Upper lobe of left lung (tissue), 6 donors: ENCODE measurements at regions not wholly inside any gene's neighbourhood (a gene's known extent, or its start where the extent isn't known, plus 50 kb on each side); places are given as distances from the start of the nearest gene placed in this dataset.
A peak's percentile ranks its signal among the peaks of the same experiment; 100 is the strongest.

Experiments used
- ATAC-seq, 2 donors: fragments of 200-7000 bp; cut with Tn5 transposase; one replicate each; pipeline ENCODE4 v1.9.1; 2022; ENCODE audit warnings: mild to moderate bottlenecking in 2 of 2, moderate library complexity in 2 of 2; ENCODE audit not compliant: low FRiP score in 2 of 2
- DNase-seq, 2 donors: peaks; one replicate each; pipeline ENCODE4 v3.0.0-alpha.2; 2019 to 2020
- H3K27ac ChIP-seq, 4 donors: fragments of 200-600 bp; sonication (generic); one replicate each; pipeline ENCODE4 v1.5.1; 2016 to 2019
- H3K27me3 ChIP-seq, 4 donors: fragments of 200-600 bp; sonication (generic); one replicate each; pipeline ENCODE4 v1.5.1; 2017 to 2019
- H3K36me3 ChIP-seq, 4 donors: fragments of 200-600 bp; sonication (generic); one replicate each; pipeline ENCODE4 v1.5.1; 2016 to 2019
- H3K4me1 ChIP-seq, 4 donors: fragments of 200-600 bp; sonication (generic); one replicate each; pipeline ENCODE4 v1.5.1; 2018 to 2019
- H3K4me3 ChIP-seq, 4 donors: fragments of 200-600 bp; sonication (generic); one replicate each; pipeline ENCODE4 v1.5.1; 2017 to 2019; ENCODE audit warnings: mild to moderate bottlenecking in 2 of 4, moderate library complexity in 1 of 4
- H3K9me3 ChIP-seq, 4 donors: fragments of 200-600 bp; sonication (generic); one replicate each; pipeline ENCODE4 v1.5.1; 2018 to 2019
- EP300 ChIP-seq, 4 donors: sonication (generic); formaldehyde crosslinking; IDR thresholded peaks; one replicate each; pipeline ENCODE4 v1.5.1; 2017; ENCODE audit warnings: antibody characterized with exemption in 4 of 4, control low read depth in 2 of 4
- POLR2A ChIP-seq, 4 donors: fragments of 450-650 bp; IDR thresholded peaks; one replicate each; pipeline ENCODE4 v1.5.1; 2016 to 2017; ENCODE audit warnings: antibody characterized with exemption in 4 of 4, mild to moderate bottlenecking in 2 of 4
- POLR2AphosphoS5 ChIP-seq, 2 donors: sonication (generic); formaldehyde crosslinking; IDR thresholded peaks; one replicate each; pipeline ENCODE4 v1.5.1; 2017; ENCODE audit warnings: antibody characterized with exemption in 2 of 2
- WGBS, 2 donors: methylation state at CpG; one replicate each; pipeline ENCODE4 v1.1.5; 2017 to 2018; 5-methylcytosine and 5-hydroxymethylcytosine counted together
- TF ChIP-seq, protein P1 (sequence below), 6 experiments: fragments of 450-650 bp in 4 of 6; fragments of 200-600 bp in 2 of 6; sonication (generic) in 2 of 6; IDR thresholded peaks; one replicate each; pipeline ENCODE4 v1.5.1; 2016 to 2019; ENCODE audit warnings: antibody characterized with exemption in 6 of 6
- donor health status: DM: no; HTN: no; CAD: no; lungs with moderate emphysema.
- donor health status: DM: no; HTN: yes; CAD: no; lungs with severe emphysema.

- ATAC-seq (peak in 1 of 2 donors; percentile 37), DNase-seq (no peak)
- Histone ChIP-seq H3K27ac (no peak overlapping the region), H3K4me1 (peaks cover 0 to 10% (median 3%) of the 10 kb centered on the region in 4 donors), H3K9me3 (no peaks in the 10 kb centered on the region), H3K36me3 (no peaks in the 10 kb centered on the region), H3K27me3 (no peaks in the 10 kb centered on the region), H3K4me3 (no peak overlapping the region)
- 56 to 64% methylated on average over 1 of the region's 1 CpG for WGBS, 2 donors
- TF ChIP-seq EP300 (IDR thresholded peaks at IDR 0.05) (no peak), POLR2A (IDR thresholded peaks at IDR 0.05) (no peak), POLR2AphosphoS5 (IDR thresholded peaks at IDR 0.05) (no peak)
- TF ChIP-seq, protein P1, sequence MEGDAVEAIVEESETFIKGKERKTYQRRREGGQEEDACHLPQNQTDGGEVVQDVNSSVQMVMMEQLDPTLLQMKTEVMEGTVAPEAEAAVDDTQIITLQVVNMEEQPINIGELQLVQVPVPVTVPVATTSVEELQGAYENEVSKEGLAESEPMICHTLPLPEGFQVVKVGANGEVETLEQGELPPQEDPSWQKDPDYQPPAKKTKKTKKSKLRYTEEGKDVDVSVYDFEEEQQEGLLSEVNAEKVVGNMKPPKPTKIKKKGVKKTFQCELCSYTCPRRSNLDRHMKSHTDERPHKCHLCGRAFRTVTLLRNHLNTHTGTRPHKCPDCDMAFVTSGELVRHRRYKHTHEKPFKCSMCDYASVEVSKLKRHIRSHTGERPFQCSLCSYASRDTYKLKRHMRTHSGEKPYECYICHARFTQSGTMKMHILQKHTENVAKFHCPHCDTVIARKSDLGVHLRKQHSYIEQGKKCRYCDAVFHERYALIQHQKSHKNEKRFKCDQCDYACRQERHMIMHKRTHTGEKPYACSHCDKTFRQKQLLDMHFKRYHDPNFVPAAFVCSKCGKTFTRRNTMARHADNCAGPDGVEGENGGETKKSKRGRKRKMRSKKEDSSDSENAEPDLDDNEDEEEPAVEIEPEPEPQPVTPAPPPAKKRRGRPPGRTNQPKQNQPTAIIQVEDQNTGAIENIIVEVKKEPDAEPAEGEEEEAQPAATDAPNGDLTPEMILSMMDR (IDR thresholded peaks at IDR 0.05), result no peak
These were observed 299.7 kb upstream of the PRDM1 start for GRCh38 chr6:105786449-105786848.

GRCh38 chr6:105785066-105785811, 300.9 kb upstream of the PRDM1 start:
- TF ChIP-seq, protein P1 (IDR thresholded peaks at IDR 0.05), result no peak
- TF ChIP-seq POLR2A (IDR thresholded peaks at IDR 0.05) (no peak), EP300 (IDR thresholded peaks at IDR 0.05) (no peak), POLR2AphosphoS5 (IDR thresholded peaks at IDR 0.05) (no peak)
- H3K36me3 ChIP-seq, result no peaks in the 10 kb centered on the region
- peak overlapping the region in 1 of 4 donors; percentile 21 for H3K27ac ChIP-seq
- no peaks in the 10 kb centered on the region for H3K27me3 ChIP-seq
- no peak overlapping the region for H3K4me3 ChIP-seq
- ATAC-seq (peak; percentile 50 to 79), DNase-seq (peak in 1 of 2 donors; percentile 38)
- peaks cover 0 to 6% (median 3%) of the 10 kb centered on the region in 4 donors for H3K4me1 ChIP-seq
- WGBS, 2 donors, result 59 to 70% methylated on average over 6 of the region's 6 CpGs
- no peaks in the 10 kb centered on the region for H3K9me3 ChIP-seq

DNA sequence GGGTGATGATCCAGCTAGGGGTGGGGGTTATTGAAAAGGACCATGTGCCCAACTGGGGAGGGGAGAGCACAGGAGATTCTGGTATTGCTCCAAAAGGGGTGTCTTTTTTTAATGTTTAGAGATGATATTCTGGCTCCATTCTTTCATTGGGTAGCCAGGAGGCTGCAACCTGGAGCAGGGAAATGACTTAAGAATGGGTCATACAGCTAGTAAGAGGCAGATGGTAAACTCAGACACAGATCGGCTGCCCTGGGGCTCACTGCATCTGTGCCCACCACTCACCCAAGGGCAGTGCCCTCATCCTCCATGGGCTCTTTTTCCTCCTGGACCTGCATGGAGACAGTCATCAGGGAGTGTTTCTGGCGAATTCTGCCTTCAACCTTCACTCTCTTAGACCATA, 302.0 kb upstream of the PRDM1 start:
- 95 to 100% methylated on average over 2 of the region's 2 CpGs for WGBS, 2 donors
- H3K27ac ChIP-seq, result no peak overlapping the region
- no peaks in the 10 kb centered on the region for H3K27me3 ChIP-seq
- DNase-seq (no peak), ATAC-seq (no peak)
- TF ChIP-seq, protein P1 (IDR thresholded peaks at IDR 0.05), result no peak
- TF ChIP-seq EP300 (IDR thresholded peaks at IDR 0.05) (no peak), POLR2A (IDR thresholded peaks at IDR 0.05) (no peak), POLR2AphosphoS5 (IDR thresholded peaks at IDR 0.05) (no peak)
- no peak overlapping the region for H3K4me3 ChIP-seq
- H3K4me1 ChIP-seq, result peaks cover 0 to 6% (median 3%) of the 10 kb centered on the region in 4 donors
- H3K9me3 ChIP-seq, result no peaks in the 10 kb centered on the region
- no peaks in the 10 kb centered on the region for H3K36me3 ChIP-seq

GRCh38 chr6:105783333-105783935, 302.7 kb upstream of the PRDM1 start:
- H3K4me3 ChIP-seq, result no peak overlapping the region
- DNase-seq (no peak), ATAC-seq (peak in 1 of 2 donors; percentile 45)
- H3K27me3 ChIP-seq, result no peaks in the 10 kb centered on the region
- no peak for TF ChIP-seq POLR2A (IDR thresholded peaks at IDR 0.05)
- no peak for TF ChIP-seq EP300 (IDR thresholded peaks at IDR 0.05)
- TF ChIP-seq, protein P1 (IDR thresholded peaks at IDR 0.05), result no peak
- no peaks in the 10 kb centered on the region for H3K9me3 ChIP-seq
- no peak overlapping the region for H3K27ac ChIP-seq
- H3K36me3 ChIP-seq, result no peaks in the 10 kb centered on the region
- peaks cover 0 to 6% (median 3%) of the 10 kb centered on the region in 4 donors for H3K4me1 ChIP-seq
- WGBS, 2 donors, result 68 to 70% methylated on average over 8 of the region's 8 CpGs
